ENCODE measurements at regions not wholly inside any gene's neighbourhood (a gene's known extent, or its start where the extent isn't known, plus 50 kb on each side); places are given as distances from the start of the nearest gene placed in this dataset.

GRCh38 chr10:3432081-3432825 is 259.7 kb upstream of the PITRM1 start:
- TF ChIP-seq POLR2AphosphoS5 (IDR thresholded peaks at IDR 0.05; ENCODE audit: low read depth, low read length), result no peak
- no peak for TF ChIP-seq REST (IDR thresholded peaks at IDR 0.05; ENCODE audit: insufficient read depth in 1 of 2, low read depth in 2 of 2, low read length in 2 of 2)
- TF ChIP-seq TAF1 (IDR thresholded peaks at IDR 0.05; ENCODE audit: borderline replicate concordance, insufficient read depth, low read length), result no peak
- TF ChIP-seq SIN3A (IDR thresholded peaks at IDR 0.05; ENCODE audit: borderline replicate concordance, insufficient read depth, low read length), result no peak
- no peak for TF ChIP-seq FOXP2 (optimal IDR thresholded peaks at IDR 0.05; ENCODE audit: borderline replicate concordance, extremely low read depth, extremely low read length, insufficient read depth)

GRCh38 chr10:3430501-3430900 is 257.9 kb upstream of the PITRM1 start:
- TF ChIP-seq POLR2AphosphoS5 (IDR thresholded peaks at IDR 0.05; ENCODE audit: low read depth, low read length) (no peak), FOXP2 (optimal IDR thresholded peaks at IDR 0.05; ENCODE audit: borderline replicate concordance, extremely low read depth, extremely low read length, insufficient read depth) (no peak), TAF1 (IDR thresholded peaks at IDR 0.05; ENCODE audit: borderline replicate concordance, insufficient read depth, low read length) (no peak), SIN3A (IDR thresholded peaks at IDR 0.05; ENCODE audit: borderline replicate concordance, insufficient read depth, low read length) (no peak), REST (IDR thresholded peaks at IDR 0.05; ENCODE audit: insufficient read depth in 1 of 2, low read depth in 2 of 2, low read length in 2 of 2) (no peak)

GRCh38 chr10:3429676-3430075 is 257.1 kb upstream of the PITRM1 start:
- TF ChIP-seq POLR2AphosphoS5 (IDR thresholded peaks at IDR 0.05; ENCODE audit: low read depth, low read length) (no peak), TAF1 (IDR thresholded peaks at IDR 0.05; ENCODE audit: borderline replicate concordance, insufficient read depth, low read length) (no peak), FOXP2 (optimal IDR thresholded peaks at IDR 0.05; ENCODE audit: borderline replicate concordance, extremely low read depth, extremely low read length, insufficient read depth) (no peak), REST (IDR thresholded peaks at IDR 0.05; ENCODE audit: insufficient read depth in 1 of 2, low read depth in 2 of 2, low read length in 2 of 2) (no peak), SIN3A (IDR thresholded peaks at IDR 0.05; ENCODE audit: borderline replicate concordance, insufficient read depth, low read length) (no peak)

- TF ChIP-seq TAF1 (IDR thresholded peaks at IDR 0.05; ENCODE audit: borderline replicate concordance, insufficient read depth, low read length), result no peak
- TF ChIP-seq FOXP2 (optimal IDR thresholded peaks at IDR 0.05; ENCODE audit: borderline replicate concordance, extremely low read depth, extremely low read length, insufficient read depth), result no peak
- no peak for TF ChIP-seq REST (IDR thresholded peaks at IDR 0.05; ENCODE audit: insufficient read depth in 1 of 2, low read depth in 2 of 2, low read length in 2 of 2)
- TF ChIP-seq POLR2AphosphoS5 (IDR thresholded peaks at IDR 0.05; ENCODE audit: low read depth, low read length), result no peak
- TF ChIP-seq SIN3A (IDR thresholded peaks at IDR 0.05; ENCODE audit: borderline replicate concordance, insufficient read depth, low read length), result no peak
Measured at GRCh38 chr10:3428826-3429225, 256.2 kb upstream of the PITRM1 start.
